HG03175 (cell line): ENCODE measurements at regions not wholly inside any gene's neighbourhood (a gene's known extent, or its start where the extent isn't known, plus 50 kb on each side); places are given as distances from the start of the nearest gene placed in this dataset.
"Not testable (repeated sequence)": the region's sequence is repeated elsewhere in the genome, so short reads cannot be mapped to it uniquely, and the experiment has no call there.

Experiments used
- ATAC-seq: cut with Tn5 transposase; IDR thresholded peaks from one replicate; pipeline ENCODE4 v1.9.1; 2021; ENCODE audit warnings: mild to moderate bottlenecking, moderate library complexity; ENCODE audit not compliant: unreplicated experiment

DNA sequence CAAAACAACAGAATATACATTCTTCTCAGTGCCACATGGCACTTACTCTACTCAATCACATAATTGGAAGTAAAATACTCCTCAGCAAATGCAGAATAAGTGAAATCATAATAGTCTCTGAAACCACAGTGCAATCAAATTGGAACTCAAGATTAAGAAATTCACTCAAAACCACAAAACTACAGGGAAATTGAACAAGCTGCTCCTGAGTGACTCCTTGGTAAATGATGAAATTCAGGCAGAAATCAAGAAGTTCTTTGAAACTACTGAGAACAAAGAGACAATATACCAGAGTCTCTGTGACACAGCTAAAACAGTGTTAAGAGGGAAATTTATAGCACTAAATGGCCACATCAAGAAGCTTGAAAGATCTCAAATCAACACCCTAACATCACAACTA, 125.4 kb downstream of the MTERF1 start:
- not testable (repeated sequence) for ATAC-seq

DNA sequence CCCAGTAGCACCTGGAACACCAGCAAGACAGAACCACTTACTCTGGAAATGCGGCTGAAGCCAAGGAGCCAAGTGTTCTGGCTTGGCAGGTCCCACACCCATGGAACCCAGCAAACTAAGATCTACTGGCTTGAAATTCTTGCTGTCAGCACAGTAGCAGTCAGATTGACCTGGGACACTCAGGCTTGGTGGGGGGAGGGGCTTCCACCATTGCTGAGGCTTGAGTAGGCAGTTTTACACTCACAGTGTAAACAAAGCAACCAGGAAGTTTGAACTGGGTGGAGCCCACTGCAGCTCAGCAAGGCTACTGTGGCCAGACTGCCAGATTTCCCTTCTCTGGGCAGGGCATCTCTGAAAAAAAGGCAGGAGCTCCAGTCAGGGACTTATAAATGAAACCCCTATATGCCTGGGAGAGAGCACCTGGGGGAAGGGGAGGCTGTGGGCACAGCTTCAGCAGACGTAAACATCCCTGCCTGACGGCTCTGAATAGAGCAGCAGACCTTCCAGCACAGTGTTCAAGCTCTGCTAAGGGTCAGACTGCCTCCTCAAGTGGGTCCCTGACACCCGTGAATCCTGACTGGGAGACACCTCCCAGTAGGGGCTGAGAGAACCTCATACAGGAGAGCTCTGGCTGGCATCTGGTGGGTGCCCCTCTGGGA, 121.2 kb downstream of the MTERF1 start:
- ATAC-seq: no peak

DNA sequence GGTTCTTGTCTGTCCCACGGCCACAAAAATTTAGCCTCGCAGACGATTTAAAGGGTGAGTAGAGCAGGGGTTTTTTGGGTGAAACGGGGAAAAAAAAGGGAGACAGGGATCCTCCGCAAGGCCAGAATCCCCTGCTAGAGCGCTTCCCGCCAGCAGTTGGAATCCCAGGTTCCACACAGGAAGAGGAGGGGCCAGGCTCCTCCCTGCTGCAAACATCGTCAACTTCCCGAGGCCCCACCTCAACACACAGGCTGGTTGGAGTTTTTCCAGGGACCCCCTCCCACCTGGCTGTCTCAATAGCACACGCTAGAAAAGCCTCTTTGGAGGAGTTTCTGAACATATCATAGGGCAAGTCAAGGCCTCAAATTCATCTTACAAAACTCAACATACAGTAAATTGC, 112.7 kb downstream of the MTERF1 start:
- no peak for ATAC-seq

DNA sequence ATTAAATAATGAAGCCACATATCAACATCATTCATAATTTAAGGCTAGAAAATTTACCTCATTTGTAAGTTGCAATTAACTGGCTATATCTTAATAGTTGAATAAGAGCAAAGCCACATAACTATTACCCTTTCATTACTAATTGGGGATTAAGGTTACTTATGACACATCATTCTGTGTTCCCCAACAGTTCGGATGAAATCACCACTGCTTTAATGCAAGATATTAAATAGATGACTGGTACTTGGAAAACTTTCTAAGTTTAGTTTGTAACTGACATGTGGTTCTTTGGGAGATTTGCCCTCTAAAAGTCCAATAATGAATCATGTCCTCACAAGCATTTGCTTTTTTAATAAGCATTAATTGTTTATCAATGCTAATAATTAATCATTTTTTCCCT, 109.1 kb downstream of the MTERF1 start:
- ATAC-seq: no peak

DNA sequence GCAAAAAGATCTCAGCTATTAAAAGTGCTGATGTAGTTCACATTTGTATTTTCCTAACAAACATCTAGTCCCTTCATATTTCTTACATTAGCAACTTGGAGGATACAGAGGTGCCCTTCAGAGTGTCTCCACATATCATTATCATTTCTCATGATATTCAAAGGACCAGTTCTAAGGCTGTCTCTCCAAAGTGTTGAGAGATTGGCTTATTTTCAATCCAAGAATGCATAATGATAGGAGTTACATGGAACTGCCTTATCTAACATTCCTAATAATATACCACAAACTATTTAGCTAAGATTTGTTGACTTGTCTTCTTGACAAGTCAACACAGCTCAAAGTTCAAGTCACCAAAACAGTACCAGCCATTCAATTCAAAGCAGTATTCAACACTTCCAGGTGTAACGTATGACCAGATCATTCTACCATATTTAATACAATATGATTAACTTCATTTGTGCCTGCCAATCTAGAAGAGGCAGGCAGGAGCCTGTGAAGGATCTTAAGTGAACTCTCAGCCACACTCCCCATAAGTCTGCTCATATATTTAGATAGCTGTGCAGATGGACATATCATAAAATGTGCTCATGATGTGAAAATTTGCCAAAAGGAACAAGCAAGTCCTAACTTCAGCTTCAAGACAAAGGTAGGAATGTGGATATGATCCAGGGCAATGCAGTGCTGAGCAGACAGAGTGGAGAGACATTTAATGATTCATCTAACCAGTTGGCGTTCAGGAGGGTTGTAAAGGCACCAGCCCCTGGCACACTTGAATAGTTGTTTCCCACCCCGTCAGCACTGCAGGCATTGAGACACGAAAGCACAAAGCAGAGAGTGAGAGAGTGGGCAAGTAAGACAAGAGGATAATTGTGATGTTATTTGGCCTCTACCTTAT, 108.3 kb downstream of the MTERF1 start:
- no peak for ATAC-seq

DNA sequence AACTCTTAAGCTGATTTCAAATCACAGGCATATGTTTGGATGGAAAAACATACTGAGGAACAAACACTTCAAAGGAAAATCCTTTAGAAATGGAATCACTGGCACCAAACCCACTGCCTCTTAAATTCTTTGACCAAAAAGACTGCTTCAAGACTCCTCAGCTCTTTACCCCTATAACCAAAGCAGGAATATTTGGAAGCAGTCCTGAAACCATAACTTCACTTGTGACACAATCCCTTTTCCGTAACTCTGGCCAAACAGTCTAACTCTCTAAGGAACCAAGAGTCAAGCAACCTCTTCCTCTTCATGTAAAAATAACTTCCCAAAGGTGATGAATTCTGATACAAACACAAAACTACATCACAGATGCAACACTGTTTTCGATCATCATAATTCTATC, 104.3 kb downstream of the MTERF1 start:
- ATAC-seq: no peak

DNA sequence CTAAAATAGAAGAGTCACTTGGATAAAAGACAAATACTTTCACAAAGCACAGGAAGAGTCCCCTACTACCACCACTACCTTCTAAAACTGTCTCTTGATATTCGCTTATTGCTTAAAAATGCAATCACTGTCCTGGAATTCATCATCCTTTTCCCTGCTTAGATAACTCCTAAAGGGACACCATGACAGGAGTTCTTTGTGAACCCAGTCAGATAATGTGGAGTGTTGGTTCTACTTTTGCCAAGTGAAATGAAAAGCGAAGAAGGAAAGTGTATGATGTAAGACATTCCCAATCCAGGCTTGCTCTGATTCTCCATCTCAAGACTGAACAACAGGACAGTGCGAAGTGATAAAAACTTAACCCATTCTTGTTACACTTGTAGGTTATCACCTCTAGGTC, 103.0 kb downstream of the MTERF1 start:
- no peak for ATAC-seq

DNA sequence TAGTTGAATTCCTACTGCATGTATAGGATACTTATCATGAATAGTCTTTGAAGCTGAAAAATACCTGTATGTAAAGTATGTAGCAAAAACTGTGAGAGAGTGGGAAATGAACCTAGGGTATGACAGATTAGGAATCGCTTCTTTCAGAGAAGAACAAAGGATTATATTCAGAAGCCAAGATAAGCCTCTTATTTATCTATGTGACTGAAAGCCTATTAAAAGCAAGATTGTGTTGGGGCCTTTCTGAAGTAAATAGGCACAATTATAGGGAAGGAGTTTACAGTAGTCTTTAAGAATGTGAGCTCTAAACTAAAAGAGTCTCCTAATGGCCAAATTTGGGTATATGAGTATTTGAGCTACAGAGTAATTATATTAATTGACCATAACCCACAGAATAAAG, 102.1 kb downstream of the MTERF1 start:
- ATAC-seq: no peak

DNA sequence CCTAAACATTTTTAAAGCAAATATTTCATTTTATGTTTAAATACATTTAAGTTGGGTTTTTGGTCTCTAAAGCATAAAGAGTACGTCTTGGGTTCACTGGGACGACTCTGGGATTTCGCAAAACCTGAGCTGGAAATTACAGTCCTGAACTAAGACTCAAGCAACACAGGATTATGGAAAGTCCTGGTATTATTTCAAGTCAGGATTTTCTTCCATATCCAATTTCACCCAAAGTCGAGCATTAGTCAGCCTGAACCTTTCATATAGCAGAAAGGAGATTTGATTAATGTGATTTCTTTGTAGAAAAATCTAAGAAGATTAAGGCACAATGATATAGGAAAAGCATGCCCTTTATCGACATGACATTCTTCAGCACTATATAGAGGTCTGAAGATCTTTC, 100.0 kb downstream of the MTERF1 start:
- ATAC-seq: no peak

DNA sequence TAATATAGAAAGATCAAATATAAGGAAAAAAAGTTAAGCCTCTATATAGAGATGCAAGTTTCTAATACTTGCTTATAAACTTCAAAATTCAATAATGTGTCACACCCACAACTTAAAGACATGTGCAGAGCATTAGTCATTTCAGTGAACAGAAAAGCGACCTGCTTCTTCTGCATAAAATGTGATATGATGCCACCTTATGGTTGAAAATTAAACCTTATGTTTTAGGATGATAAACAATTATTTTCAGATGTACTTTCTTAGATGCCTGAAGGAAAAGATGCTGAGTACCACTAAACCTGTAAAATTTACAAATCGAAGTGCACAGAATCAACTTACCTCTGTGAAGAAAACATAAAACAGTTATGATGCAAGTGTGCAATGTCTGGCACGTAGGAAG, 96.0 kb downstream of the MTERF1 start:
- ATAC-seq: no peak

DNA sequence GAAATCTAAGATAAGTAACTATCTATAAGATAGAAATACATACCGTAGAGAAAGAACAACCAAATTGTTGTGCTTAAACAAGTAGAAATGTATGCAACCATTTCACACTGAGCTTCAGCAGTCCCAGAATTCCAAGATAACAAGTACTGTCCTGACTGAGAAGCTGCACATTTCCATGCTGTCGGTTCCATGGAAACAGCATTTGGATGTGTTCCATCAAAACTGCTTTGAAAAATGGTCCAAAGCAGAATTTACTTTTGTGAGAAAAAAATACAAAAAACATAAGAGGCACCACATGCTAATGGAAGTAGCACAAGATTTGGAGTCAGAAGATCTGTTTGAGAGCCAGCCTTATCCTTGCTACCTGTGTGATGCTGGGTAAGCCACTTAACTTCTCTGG, 92.6 kb downstream of the MTERF1 start:
- no peak for ATAC-seq

DNA sequence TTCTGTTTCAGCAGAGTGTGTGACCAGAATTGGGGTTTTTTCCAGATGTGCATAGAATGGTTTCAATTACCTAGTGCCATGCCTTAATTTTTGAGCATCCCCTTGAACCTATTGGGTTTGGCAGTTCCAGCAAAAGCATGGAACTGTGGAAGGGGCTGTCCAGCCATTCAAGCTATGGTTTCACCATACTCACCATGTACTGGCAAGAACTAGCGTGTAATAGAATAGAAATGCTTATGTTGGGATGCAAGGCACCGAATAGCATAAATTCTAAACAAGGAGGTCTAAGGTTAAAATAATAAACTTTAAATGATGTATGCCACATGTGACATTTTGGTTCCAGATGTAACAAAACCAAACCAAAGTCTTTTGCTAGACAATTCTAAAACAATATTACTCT, 91.4 kb downstream of the MTERF1 start:
- ATAC-seq: no peak

DNA sequence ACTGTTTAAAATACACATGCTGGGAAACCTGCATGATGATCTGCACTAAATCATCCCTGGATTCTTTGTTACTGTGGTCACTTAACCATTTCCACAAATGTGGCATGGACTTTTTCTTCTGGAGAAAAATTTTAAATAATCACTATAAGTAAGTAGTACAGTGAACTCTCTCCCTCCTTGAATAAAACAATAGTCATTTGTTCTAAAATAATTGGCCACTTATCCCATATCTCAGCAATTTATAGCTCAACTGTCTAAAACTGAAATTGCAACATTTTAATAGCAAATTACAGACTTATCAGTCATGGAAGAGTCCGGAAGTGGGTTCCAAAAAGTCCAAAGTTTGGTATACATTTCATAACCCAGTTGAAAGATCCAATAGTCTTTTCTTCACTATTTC, 90.9 kb downstream of the MTERF1 start:
- no peak for ATAC-seq

DNA sequence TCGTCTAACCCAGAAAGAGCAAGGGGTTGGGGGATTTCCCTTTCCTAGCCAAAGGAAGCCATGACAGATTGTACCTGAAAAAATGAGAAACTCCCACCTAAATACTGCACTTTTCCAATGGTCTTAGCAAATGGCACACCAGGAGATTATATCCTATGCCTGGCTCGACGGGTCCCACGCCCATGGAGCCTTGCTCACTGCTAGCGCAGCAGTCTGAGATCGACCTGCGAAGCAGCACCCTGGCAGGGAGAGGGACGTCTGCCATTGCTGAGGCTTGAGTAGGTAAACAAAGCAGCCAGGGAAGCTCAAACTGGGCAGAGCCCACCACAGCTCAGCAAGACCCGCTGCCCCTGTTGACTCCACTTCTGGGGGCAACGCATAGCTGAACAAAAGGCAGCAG, 89.9 kb downstream of the MTERF1 start:
- ATAC-seq: not testable (repeated sequence)

DNA sequence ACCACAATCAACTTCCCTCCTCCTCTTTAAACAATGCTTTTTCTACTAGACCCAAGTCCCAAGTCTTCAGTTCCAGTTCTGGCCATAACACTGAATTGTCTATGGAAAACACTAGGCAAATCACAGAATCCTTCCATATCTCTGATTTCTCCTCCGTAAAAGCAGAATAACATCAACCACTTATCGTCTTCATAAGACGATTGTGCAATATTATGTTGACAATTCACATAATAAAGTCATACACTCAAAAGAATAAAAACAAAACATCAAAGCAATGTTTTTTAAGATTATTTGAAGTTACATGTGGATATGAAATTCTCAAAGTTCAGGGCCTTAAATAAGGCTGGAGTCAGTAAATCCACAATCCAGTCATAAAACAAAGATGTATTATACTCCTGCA, 84.4 kb downstream of the MTERF1 start:
- ATAC-seq: no peak

DNA sequence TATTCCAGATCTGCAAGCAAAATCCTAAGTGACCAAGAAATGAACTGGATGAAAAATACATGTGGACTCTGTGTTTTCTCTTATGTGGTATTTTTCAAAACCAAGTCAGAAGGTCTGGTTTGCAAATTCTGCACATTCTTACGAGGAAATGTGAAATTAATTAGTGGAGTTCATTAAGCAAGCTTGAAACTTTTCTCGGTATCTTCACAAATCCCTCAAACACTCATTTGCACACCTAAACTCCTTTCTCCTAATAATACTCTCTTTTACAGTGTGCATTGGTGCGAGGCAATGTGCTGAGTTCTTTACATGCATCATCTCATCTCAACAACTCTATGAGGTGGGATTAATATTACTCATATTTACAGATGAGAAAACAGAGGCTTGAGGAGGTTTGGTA, 82.1 kb downstream of the MTERF1 start:
- ATAC-seq: no peak

DNA sequence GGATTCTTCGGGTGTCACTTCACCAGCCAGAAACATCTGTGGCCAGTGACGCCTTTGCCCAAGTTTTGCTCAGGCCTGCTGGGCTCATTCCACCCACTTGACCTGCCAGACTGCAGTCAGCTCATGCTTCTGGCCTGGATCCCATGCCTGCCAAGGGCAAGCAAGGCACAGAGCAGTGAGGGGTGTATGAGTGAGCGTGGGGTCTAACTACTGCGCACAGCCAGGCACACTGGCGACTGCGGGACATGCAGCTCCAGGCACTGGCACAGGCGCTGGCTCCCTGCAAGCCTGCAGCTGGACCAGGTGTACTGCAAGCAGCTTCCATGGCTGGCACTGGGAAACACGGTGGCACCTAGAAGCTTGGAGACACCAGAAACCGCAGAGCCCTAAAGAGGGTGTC, 80.1 kb downstream of the MTERF1 start:
- no peak for ATAC-seq

DNA sequence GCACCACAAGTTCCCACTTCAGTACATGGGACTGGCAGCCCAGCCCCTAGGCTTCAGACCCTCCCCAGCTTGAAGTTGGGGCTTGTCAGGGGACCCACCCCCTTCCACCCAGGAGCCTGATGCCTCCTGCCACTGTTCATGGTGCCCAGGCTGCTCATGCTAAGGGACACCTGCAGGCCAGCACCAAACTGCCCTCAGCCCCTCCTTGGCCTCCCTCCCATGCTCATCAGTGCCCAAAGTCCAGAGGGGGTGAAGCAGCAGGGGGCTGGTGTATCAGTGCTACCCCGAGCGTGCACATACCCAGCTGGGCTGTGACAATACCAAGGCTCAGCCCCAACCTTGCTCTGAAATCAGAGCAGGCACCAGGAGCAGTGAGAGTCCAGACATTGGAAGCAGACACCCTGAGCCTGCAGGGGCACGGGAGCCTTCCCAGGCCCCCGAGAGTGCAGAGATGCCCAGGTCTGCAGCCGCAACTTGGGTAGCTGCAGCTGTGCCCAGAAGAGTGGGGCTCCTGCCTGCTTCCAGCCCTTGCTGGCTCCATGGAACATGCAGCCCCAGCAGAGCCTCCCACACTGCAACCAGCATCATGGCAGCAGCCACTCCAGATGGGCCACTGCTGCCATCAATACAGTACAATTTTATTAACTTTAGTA, 79.0 kb downstream of the MTERF1 start:
- ATAC-seq: no peak

DNA sequence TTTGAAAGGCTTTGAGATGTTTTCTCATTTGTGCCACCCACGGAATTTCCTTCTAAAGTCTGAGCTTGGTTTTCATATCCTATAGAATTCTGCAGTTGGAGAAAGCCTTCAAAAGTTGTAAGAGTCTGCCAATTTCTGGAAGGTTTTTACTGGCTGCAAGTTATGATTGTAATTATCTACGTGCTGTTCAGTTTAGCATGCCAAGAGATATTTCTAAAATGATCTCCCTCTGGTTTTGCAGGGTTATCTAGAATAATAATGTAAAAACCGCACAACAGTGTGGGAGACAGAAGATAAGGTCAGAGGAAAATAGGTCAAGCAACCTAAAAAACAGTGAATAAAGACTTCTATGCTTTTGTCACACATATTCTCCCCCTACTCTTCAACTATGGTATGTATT, 69.3 kb downstream of the MTERF1 start:
- ATAC-seq: no peak

DNA sequence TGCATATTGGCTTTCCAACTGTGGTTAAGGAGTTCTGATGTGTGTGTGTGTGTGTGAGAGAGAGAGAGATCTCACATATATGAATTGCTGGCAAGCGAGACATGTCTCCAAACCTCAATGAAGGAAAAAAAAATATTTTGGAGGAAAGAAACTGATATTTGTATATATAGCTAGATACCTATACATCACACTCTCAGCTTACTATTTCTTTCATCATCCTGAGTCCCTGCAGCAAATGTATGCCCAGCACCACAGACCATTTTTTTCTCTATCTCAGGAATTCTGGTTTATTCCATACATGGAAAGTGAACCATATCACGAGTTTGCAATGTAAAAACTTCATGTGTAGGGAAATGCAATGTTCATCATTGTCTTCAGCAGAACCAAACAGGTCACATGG, 68.9 kb downstream of the MTERF1 start:
- no peak for ATAC-seq

DNA sequence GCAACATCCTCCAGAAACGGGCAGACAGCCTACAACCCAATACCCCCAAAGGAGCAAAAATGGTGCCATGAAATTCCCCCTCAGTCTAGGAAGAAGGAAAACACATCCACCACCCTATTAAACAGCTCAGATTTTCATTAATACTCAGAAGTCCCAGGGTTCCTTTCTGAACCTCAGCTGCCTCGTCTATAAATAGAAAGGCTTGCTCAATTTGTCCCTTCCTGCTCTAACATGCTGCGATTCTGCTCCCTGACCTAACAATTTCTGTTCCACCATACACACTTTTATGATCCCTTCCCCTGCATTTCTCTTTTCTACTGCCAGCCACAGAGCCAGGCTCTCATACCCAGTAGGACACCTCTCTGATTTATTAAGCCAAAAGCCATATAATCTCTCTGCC, 68.1 kb downstream of the MTERF1 start:
- ATAC-seq: no peak

DNA sequence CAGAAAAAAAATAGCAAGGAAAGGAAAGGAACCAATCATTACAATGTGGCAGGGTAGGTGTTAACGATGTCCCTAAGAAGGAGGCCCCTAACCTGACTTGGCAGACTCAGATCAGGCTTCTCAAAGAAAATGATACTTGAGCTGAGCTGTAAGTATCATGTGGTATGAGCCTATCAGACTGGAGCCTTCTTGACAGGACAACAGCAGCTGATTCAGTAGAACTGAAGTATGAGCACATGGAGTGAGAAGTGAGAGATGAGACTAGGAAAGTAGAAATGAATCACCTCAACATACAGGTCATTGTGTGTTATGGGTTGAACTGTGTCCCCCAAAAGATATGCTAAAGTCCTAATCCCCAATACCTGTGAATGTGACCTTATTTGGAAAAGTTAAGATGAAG, 66.3 kb downstream of the MTERF1 start:
- peak; percentile 56 for ATAC-seq
